Activated naive CD4-positive, alpha-beta T cell treated with anti-CD3 and anti-CD28 coated beads, Interleukin-2, amount 10 ng/mL, durations not matched to agents 7 days and 5 days (primary cell): ENCODE measurements at regions not wholly inside any gene's neighbourhood (a gene's known extent, or its start where the extent isn't known, plus 50 kb on each side); places are given as distances from the start of the nearest gene placed in this dataset.

Experiments
- CTCF ChIA-PET: fragments of 350-600 bp; sonication (Branson Sonifier 250); formaldehyde crosslinking; loops from one replicate; lab custom pipeline; 2021; ENCODE audit warnings: antibody characterized with exemption; lab: Charles Lee
- DNase-seq: peaks from one replicate; pipeline ENCODE4 v3.0.0-alpha.2; 2020
- H3K27ac Mint-ChIP-seq: one replicate; pipeline ENCODE4 v1.8.0; 2021; ENCODE audit warnings: mild to moderate bottlenecking, moderate library complexity, mixed read lengths
- H3K27me3 Mint-ChIP-seq: one replicate; pipeline ENCODE4 v1.8.0; 2021; ENCODE audit warnings: mild to moderate bottlenecking, mixed read lengths
- H3K36me3 Mint-ChIP-seq: one replicate; pipeline ENCODE4 v1.8.0; 2021; ENCODE audit warnings: mixed read lengths
- H3K4me1 Mint-ChIP-seq: one replicate; pipeline ENCODE4 v1.8.0; 2021; ENCODE audit warnings: mixed read lengths
- H3K4me3 Mint-ChIP-seq: one replicate; pipeline ENCODE4 v1.8.0; 2021; ENCODE audit warnings: mild to moderate bottlenecking, moderate library complexity, mixed read lengths
- H3K9me3 Mint-ChIP-seq: one replicate; pipeline ENCODE4 v1.8.0; 2021; ENCODE audit warnings: mixed read lengths

DNA sequence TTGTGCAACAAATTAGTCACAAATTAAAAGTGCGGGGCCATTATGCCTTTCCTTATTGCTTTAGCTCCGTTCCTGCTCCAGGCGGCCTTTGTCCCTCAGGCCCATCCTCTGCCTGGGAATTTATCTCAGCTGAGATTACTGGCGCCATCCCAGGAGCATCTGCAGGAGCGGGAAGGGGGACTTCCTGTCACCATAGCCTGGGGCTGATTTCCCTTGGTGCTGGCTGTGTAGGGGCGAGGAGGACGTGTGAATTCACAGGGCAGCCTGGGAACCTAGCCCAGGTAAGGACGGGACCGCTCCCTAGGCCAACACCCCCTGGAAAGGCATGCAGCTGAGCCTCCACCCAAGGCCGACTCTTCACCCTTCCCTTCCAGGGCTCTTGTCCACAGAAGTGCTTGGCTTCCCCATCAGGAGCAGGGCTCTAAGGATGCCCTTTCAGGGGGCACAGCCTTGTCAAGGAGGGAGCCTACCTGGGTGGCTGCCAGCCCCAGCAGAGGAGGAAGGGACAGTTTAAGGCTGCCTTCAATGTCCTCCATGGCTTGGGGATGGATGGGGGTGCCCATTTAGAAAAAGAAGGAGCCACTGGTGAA, 72.6 kb upstream of the NKX1-1 start:
- Mint-ChIP-seq H3K27me3 (no peaks in the 10 kb centered on the region), H3K36me3 (no peaks in the 10 kb centered on the region), H3K27ac (no peak overlapping the region), H3K4me1 (no peaks in the 10 kb centered on the region), H3K9me3 (peaks cover 3% of the 10 kb centered on the region), H3K4me3 (no peak overlapping the region)
- no peak for DNase-seq
- CTCF ChIA-PET = no interaction called here

DNA sequence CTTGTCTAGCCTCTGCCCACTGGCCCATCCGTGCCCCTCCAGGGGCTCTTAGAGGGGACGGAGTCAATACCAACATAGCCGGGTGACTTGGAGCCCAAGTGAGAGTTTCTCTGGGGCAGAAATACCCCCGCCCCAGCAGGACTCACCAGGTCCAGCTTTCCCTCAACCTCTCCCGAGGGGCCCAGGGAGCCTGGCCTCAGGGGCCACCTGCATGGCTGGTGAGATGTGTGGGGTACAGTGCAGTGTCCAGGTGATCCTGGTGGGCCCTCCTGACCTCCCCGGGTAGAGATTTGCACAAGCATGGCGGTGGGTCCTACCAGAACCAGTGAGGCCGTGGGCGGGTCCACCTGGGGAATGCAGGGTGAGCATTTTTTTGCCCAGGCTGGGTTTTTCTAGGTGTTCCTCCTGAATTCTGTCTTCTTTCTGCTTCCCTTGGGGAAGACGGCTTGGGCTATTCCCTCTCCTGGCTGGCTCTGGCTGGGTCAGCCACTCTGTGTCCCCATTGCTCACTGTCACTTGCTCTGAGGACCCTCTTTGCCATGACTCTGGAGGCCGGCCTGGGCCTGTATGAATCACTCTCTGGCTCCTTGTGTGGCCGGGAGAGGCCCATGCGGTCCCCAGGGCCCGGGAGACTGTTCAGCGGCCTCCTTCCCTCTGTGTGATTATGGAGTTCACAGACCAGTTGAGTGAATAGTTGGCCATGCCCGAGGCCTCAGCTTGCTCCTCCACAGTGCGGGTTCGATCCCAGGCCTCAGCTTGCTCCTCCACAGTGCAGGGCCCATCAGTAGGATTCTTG, 71.0 kb upstream of the NKX1-1 start:
- no peaks in the 10 kb centered on the region for H3K4me1 Mint-ChIP-seq
- peaks cover 3% of the 10 kb centered on the region for H3K9me3 Mint-ChIP-seq
- no peak overlapping the region for H3K4me3 Mint-ChIP-seq
- CTCF ChIA-PET = no interaction called here
- H3K36me3 Mint-ChIP-seq = no peaks in the 10 kb centered on the region
- no peak overlapping the region for H3K27ac Mint-ChIP-seq
- DNase-seq = no peak
- peaks cover 6% of the 10 kb centered on the region for H3K27me3 Mint-ChIP-seq

DNA sequence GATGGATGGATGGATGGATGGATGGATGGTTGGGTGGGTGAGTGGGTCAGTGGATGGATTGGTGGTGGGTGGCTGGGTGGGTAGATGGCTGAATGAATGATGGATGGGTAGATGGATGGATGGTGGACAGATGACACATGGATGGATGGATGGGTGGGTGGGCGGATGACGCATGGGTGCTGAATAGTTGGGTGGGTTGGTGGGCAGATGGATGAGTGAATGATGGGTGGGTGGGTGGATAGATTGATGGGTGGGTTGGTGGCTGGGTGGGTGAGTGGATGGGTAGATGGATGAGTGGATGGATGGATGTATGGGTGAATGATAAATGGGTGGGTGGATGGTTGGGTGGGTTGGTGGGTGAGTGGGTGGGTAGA, 69.9 kb upstream of the NKX1-1 start:
- CTCF ChIA-PET = no interaction called here
- H3K27ac Mint-ChIP-seq = no peak overlapping the region
- H3K4me1 Mint-ChIP-seq = no peaks in the 10 kb centered on the region
- no peak overlapping the region for H3K4me3 Mint-ChIP-seq
- no peaks in the 10 kb centered on the region for H3K36me3 Mint-ChIP-seq
- peaks cover 11% of the 10 kb centered on the region for H3K27me3 Mint-ChIP-seq
- peaks cover 2% of the 10 kb centered on the region for H3K9me3 Mint-ChIP-seq
- DNase-seq = no peak

DNA sequence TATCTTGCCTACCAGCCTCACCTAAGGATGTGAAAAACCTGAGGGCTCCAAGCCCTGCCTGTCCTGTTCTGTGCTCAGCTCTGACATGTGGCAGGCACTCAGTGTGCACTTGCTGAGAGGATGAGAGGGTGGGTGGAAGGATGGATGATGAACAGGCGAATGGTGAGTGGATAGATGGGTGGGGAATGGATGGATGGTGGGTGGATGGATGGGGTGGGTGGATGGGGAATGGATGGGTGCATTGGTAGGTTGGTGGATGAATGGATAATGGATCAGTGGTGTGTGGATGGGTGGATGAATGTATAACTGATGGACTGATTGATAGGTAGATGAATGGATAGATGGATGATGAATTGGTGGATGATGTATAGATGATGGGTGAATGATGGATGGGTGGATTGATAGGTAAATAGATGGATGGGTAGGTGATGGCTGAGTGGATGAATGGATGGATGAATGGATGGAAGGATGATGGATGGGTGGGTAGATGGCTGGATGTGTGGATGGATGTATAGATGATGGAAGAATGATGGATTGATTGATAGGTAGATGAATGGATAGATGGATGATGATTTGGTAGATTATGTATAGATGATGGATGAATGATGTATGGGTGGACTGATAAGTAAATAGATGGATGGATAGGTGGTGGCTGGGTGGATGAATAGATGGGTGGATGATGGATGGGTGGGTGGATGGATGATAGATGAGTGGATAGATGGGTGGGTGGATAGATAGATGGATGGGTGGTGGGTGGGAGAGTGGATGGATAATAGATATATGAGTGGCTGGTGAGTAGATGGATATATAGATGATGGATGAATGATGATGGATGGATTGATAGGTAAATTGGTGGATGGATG, 69.3 kb upstream of the NKX1-1 start:
- no peak for DNase-seq
- H3K27ac Mint-ChIP-seq = no peak overlapping the region
- CTCF ChIA-PET = no interaction called here
- no peaks in the 10 kb centered on the region for H3K4me1 Mint-ChIP-seq
- H3K4me3 Mint-ChIP-seq = no peak overlapping the region
- H3K36me3 Mint-ChIP-seq = no peaks in the 10 kb centered on the region
- peaks cover 2% of the 10 kb centered on the region for H3K9me3 Mint-ChIP-seq
- peaks cover 15% of the 10 kb centered on the region for H3K27me3 Mint-ChIP-seq

DNA sequence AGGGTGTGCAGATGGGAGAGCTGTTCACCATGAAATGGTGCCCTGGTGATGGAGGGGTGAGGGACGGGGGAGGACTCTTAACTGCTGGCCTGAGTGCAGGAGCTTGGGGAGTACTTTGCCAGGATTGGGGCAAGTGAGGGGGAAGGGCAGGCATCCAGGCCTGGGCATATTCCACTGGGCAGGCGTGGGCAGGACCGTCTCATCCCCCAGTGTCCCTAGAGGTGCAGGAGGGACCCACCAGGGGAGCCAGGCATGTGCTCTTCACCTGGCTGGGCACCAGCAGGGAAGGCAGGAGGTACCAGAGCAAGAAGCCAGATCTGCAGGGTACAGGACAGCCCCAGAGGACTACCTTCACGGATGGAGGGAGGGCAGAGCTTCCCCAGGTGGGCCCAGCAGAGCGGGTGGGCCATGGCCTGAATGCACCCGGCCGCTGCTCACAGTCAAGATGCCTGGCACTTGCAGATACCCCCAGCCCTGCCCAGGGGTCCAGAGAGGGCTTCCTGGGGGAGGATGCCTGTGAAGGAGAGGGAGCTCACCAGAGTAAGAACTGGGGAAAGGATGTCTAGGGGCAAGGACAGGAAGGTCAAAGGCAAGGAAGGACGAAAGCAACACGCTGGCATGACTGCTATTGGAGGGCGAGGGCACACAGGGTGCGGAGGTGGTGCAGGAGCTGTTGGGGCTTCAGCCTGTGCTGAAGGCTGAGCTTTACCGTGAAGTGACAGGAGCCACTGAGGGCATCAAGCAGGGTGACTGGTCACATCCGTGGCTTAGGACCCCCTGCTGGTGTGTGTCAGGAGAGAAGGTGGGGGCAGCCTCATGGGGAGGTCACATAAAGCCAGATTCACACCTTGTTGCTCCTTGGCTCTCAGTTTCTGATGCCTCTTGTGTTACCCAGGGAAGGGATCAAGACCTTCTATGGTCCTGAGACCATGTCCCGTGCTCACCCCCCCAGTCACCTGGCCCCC, 68.2 kb upstream of the NKX1-1 start:
- peaks cover 15% of the 10 kb centered on the region for H3K27me3 Mint-ChIP-seq
- H3K27ac Mint-ChIP-seq = no peak overlapping the region
- no peak overlapping the region for H3K4me3 Mint-ChIP-seq
- DNase-seq = no peak
- CTCF ChIA-PET = no interaction called here
- no peaks in the 10 kb centered on the region for H3K9me3 Mint-ChIP-seq
- no peaks in the 10 kb centered on the region for H3K4me1 Mint-ChIP-seq
- H3K36me3 Mint-ChIP-seq = no peaks in the 10 kb centered on the region

DNA sequence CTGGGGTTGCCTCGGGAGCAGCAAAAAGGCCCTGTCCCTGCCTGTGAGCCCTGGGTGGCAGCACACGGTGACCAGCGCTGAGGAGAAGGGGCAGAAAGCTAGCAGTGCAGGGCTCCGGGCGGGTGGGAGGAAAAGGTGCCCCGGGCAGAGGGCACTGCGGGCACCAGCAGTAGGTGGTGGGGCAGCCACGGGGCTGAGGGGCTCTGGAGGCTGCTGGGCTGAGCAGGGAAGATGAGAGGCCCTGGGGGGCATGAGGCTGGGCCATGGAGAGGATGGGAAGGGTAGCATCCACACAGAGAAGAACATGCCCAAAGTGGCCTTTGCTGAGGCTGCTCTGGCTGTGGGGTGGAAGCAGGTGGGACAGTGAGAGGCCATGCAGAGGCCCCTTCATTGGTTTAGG, 67.5 kb upstream of the NKX1-1 start:
- Mint-ChIP-seq H3K4me3 (no peak overlapping the region), H3K4me1 (no peaks in the 10 kb centered on the region), H3K9me3 (no peaks in the 10 kb centered on the region), H3K27ac (no peak overlapping the region), H3K36me3 (no peaks in the 10 kb centered on the region), H3K27me3 (peaks cover 19% of the 10 kb centered on the region)
- CTCF ChIA-PET = no interaction called here
- no peak for DNase-seq

DNA sequence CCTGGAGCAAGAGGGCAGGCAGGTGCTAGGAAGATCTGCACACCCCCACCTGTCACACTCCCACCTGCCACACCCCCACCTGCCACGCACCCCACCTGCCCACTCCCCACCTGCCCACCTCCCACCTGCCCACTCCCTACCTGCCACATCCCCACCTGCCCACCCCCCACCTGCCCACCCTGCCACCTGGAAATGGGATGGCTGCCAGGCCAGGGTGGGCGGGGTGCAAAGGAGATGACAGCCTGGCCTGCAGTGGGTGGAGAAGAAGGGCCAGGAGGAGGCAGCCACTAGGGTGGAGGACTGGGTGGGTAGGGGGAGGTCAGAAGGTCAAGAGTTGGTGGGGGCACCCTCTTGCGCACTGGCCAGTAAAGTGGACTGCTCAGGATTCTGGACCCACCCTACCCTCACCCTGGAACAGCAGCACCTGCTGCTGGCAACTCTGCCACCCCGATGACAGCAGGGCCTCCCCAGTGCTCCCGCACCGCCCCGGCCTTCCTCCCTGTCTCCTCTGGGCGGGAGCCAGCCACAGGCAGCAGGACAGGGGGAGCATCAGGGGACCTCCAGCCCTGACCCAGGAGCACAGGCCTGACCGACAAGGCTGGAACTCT, 66.8 kb upstream of the NKX1-1 start:
- H3K4me1 Mint-ChIP-seq = no peaks in the 10 kb centered on the region
- H3K36me3 Mint-ChIP-seq = no peaks in the 10 kb centered on the region
- H3K4me3 Mint-ChIP-seq = no peak overlapping the region
- DNase-seq = no peak
- peaks cover 19% of the 10 kb centered on the region for H3K27me3 Mint-ChIP-seq
- CTCF ChIA-PET = no interaction called here
- no peak overlapping the region for H3K27ac Mint-ChIP-seq
- peaks cover 5% of the 10 kb centered on the region for H3K9me3 Mint-ChIP-seq

DNA sequence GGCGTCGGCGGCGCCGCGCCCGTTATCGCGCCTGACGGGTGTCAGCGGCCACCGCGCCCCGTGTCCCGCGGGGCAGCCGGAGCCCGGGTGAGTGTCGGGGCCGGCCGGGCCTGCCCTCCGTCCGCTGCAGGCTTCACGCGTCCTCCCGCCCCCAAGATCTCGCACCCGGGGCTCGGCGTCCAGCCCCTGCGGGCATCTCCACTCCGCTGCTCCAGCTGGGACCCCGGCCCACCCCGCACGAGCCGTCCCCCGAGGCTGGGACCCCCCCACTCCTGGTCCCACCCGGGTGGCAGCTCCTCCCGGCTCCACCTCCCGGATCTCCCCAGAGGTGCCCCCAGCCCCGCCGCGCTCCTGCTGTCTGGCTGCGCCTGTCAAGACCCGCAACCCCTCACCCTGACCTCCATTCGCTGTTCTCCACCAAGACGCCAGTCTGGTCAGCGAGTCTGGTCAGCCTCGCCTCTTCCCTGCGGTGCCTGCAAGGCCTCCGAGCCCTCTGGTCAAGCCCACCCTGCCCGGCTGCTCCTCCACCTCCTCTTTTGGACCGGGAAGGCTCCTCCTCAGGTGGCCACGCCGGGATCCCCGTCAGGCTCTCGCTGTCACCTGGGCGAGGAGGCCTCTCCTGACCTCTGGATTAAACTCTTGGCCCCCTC, 66.0 kb upstream of the NKX1-1 start:
- Mint-ChIP-seq H3K9me3 (peaks cover 12% of the 10 kb centered on the region), H3K36me3 (no peaks in the 10 kb centered on the region), H3K27me3 (peaks cover 19% of the 10 kb centered on the region), H3K27ac (no peak overlapping the region), H3K4me1 (no peaks in the 10 kb centered on the region), H3K4me3 (no peak overlapping the region)
- no peak for DNase-seq
- CTCF ChIA-PET = no interaction called here

DNA sequence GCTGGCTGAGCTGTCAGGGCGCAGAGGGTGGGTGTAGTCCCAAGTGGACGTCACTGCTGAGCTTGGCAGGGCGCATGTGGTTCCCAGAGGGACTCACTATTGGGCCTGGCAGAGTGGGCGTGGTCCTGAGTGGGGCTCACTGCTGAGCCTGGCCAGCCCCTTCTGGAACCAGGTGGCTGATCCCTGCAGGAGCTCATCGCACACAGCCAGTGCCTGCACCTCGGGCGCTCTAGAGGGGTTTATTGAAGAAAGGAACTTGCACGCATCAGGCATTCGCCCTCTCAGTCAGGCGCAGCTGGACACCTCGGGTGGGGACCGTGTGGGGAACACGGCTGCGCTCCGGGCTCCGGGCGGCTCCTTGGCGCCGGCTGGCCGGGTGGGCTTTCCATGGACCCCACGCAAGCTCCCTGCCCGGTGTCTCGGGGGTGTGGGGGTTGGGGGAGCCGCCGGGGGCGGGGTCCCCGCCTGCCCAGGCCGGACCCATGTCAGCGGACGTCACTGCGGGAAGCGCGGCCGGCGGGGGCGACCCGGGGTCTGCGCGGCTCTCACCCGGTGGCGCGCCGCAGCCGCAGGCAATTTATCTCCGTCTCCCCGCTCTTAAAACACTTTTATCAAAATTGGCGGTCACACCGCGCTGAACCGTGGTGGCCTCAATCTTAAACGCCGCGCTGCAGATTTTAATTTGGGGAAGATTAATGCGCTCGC, 65.4 kb upstream of the NKX1-1 start:
- Mint-ChIP-seq H3K27ac (no peak overlapping the region), H3K27me3 (peaks cover 19% of the 10 kb centered on the region), H3K9me3 (peaks cover 12% of the 10 kb centered on the region), H3K4me1 (no peaks in the 10 kb centered on the region), H3K36me3 (no peaks in the 10 kb centered on the region), H3K4me3 (no peak overlapping the region)
- CTCF ChIA-PET = no interaction called here
- no peak for DNase-seq

DNA sequence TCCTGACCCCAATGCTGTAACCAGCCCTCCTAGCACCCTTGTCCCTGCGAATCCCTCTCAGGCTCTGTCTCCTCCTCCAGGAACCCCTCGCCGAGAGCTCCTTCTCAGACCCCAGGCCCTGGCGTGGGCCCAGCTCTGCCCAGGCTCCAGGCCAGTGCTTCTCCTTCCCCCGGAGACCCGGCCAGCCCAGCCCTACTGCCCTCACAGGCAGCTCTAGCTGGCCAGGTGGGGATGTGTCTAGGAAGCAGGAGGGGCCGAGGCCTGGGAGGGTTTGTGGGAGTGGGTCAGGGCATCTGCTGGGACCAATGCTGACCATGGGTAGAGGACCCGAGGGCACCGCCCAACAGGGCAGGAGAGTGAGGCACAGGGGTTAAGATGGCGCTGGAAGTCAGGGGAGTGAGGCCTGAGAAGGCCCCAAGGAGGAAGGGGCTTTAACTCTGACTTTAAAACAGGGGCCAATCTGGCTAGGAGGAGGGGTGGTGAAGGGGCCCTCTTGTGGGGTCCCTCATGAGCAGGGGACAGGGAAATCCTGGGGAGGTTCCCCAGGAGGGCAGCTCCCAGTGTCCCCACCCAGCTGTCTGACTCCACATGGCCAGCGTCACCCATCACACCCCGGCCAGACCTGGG, 64.7 kb upstream of the NKX1-1 start:
- Mint-ChIP-seq H3K9me3 (peaks cover 12% of the 10 kb centered on the region), H3K4me1 (no peaks in the 10 kb centered on the region), H3K4me3 (no peak overlapping the region), H3K27me3 (peaks cover 19% of the 10 kb centered on the region), H3K36me3 (no peaks in the 10 kb centered on the region), H3K27ac (no peak overlapping the region)
- CTCF ChIA-PET = no interaction called here
- DNase-seq = no peak

DNA sequence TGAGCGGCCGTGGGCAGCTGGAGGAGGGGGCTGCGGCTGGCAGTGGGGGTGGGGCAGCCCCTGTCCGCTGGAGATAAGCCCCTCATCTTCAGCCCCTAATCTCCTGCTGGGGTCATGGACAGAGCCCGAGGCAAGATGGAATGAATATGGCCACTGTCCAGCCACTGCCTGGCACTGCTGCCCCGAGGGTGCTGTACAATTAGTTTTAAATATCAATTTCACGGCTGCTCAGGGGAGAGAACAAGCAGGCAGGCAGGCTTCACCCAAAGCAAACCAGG, 64.1 kb upstream of the NKX1-1 start:
- no peak overlapping the region for H3K27ac Mint-ChIP-seq

DNA sequence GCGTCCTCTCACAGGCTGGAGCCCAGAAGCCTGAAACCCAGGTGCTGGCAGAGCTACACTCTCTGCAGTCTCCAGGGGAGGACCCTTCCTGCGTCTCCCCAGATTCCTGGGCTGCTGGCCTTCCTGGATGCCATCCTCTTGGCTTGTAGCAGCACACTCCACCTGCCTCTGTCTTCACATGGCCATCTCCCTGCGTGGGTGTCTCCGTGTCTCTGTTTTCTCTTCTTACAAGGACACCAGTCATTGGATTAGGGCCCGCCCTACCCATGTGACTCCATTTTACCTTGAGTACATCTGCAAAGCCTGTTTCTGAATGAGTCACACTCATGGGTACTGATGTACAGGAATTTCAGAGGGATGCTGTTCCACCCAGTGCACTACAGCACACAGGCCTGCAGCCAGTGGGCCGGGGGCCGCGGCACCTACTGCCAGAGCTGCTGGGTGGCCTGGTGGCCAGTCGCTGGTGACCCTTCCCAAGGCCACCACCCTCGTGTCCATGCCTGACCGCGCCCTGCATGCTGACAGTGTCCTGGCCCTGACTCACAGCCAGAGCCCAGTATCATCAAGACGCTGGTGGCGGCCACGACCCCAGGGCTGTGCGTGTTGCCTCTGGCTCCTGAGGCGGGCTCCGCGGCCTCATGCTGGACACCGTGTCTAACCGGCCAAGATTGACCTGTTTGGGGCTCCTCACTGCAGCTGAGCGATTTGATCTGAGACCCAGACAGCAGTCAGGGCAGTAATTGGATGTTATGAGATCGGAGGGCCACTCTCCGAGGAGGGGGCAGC, 63.6 kb upstream of the NKX1-1 start:
- Mint-ChIP-seq H3K4me1 (no peaks in the 10 kb centered on the region), H3K27ac (no peak overlapping the region), H3K4me3 (no peak overlapping the region), H3K36me3 (no peaks in the 10 kb centered on the region), H3K9me3 (peaks cover 12% of the 10 kb centered on the region), H3K27me3 (peaks cover 19% of the 10 kb centered on the region)
- CTCF ChIA-PET = no interaction called here
- DNase-seq = no peak

More for the DNA sequence above, 64.1 kb upstream of the NKX1-1 start:
- CTCF ChIA-PET = no interaction called here
- H3K36me3 Mint-ChIP-seq = no peaks in the 10 kb centered on the region
- peaks cover 19% of the 10 kb centered on the region for H3K27me3 Mint-ChIP-seq
- peaks cover 12% of the 10 kb centered on the region for H3K9me3 Mint-ChIP-seq
- DNase-seq = no peak
- H3K4me1 Mint-ChIP-seq = no peaks in the 10 kb centered on the region
- no peak overlapping the region for H3K4me3 Mint-ChIP-seq
